ENCODE measurements at regions not wholly inside any gene's neighbourhood (a gene's known extent, or its start where the extent isn't known, plus 50 kb on each side); places are given as distances from the start of the nearest gene placed in this dataset.

DNA sequence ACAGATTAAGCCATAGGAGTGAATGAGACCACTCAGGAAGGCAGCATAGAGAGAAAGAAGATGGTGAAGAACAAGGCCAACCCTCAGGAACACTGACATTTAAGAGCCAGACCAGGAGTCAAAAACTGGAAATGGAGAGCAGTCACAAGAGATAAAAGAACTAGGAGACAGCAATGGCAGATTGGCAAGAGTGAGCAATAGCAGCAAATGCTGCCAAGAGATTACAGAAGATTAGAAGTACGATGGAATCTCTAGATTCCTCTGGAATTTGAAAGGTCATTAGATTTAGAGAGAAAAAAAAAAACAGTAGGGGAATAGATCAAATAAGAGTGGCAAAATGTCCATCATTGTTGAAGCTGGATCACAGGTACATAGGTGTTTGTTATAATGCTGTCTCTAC is 73.4 kb upstream of the SLC44A1 start:
- 77 to 80% methylated on average over 1 of the region's 1 CpG for WGBS, 2 experiments (ENCODE audit: insufficient coverage in 1 of 2, insufficient read length in 1 of 2)
- TF ChIP-seq, protein P1, sequence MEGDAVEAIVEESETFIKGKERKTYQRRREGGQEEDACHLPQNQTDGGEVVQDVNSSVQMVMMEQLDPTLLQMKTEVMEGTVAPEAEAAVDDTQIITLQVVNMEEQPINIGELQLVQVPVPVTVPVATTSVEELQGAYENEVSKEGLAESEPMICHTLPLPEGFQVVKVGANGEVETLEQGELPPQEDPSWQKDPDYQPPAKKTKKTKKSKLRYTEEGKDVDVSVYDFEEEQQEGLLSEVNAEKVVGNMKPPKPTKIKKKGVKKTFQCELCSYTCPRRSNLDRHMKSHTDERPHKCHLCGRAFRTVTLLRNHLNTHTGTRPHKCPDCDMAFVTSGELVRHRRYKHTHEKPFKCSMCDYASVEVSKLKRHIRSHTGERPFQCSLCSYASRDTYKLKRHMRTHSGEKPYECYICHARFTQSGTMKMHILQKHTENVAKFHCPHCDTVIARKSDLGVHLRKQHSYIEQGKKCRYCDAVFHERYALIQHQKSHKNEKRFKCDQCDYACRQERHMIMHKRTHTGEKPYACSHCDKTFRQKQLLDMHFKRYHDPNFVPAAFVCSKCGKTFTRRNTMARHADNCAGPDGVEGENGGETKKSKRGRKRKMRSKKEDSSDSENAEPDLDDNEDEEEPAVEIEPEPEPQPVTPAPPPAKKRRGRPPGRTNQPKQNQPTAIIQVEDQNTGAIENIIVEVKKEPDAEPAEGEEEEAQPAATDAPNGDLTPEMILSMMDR (conservative IDR thresholded peaks at IDR 0.05) = no peak

DNA sequence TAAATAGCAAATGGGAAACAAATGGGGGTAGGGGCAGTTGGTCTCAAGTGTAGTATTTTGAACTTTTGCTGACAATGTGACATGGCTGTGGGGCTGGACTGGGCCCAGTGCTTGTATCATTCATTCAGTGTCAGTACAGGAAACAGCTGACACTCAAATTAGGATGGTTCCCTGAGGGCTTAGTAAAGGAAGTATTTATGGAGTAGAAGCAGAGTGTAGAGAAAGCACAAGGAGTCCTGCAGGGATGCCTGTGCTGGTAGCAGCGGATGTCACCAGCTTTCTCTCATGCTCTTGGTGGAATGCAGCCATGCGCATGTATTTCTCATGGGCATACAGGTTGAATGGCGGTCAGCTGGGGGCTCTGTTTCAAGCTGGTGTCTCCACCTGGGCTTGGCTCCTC is 72.9 kb upstream of the SLC44A1 start:
- H3K4me3 ChIP-seq (ENCODE audit: low read length) = no peak overlapping the region
- H3K4me1 Mint-ChIP-seq = peaks cover 28% of the 10 kb centered on the region
- H3K36me3 ChIP-seq (ENCODE audit: control insufficient read depth, insufficient read depth, low read length) = no peaks in the 10 kb centered on the region
- H3K27ac Mint-ChIP-seq = no peak overlapping the region
- peaks cover 9% of the 10 kb centered on the region for H3K4me1 ChIP-seq (ENCODE audit: control insufficient read depth, insufficient read depth, low read length)
- no peak overlapping the region for H3K27ac ChIP-seq (ENCODE audit: low read depth, low read length)
- H3K9me3 ChIP-seq (ENCODE audit: control insufficient read depth, low read length) = no peaks in the 10 kb centered on the region
- H3K36me3 Mint-ChIP-seq (ENCODE audit: low read depth) = no peaks in the 10 kb centered on the region
- no peak overlapping the region for H3K4me3 Mint-ChIP-seq
- H3K27me3 Mint-ChIP-seq (ENCODE audit: insufficient read depth) = no peaks in the 10 kb centered on the region
- no peaks in the 10 kb centered on the region for H3K27me3 ChIP-seq (ENCODE audit: control insufficient read depth, insufficient read depth, low read length, poor library complexity, severe bottlenecking)
- no peak for DNase-seq
- TF ChIP-seq, protein P1 (conservative IDR thresholded peaks at IDR 0.05) = no peak
- 64 to 67% methylated on average over 3 of the region's 3 CpGs for WGBS, 2 experiments (ENCODE audit: insufficient coverage in 1 of 2, insufficient read length in 1 of 2)
- no peaks in the 10 kb centered on the region for H3K9me3 Mint-ChIP-seq
- H3K9ac ChIP-seq (ENCODE audit: extremely low read depth, low read length, poor library complexity, severe bottlenecking) = no peak overlapping the region

More for the DNA sequence above, 73.4 kb upstream of the SLC44A1 start:
- peaks cover 28% of the 10 kb centered on the region for H3K4me1 Mint-ChIP-seq
- H3K9me3 Mint-ChIP-seq = no peaks in the 10 kb centered on the region
- H3K4me3 Mint-ChIP-seq = no peak overlapping the region
- Histone ChIP-seq H3K9ac (ENCODE audit: extremely low read depth, low read length, poor library complexity, severe bottlenecking) (no peak overlapping the region), H3K36me3 (ENCODE audit: control insufficient read depth, insufficient read depth, low read length) (no peaks in the 10 kb centered on the region), H3K4me1 (ENCODE audit: control insufficient read depth, insufficient read depth, low read length) (peaks cover 9% of the 10 kb centered on the region), H3K9me3 (ENCODE audit: control insufficient read depth, low read length) (no peaks in the 10 kb centered on the region), H3K27ac (ENCODE audit: low read depth, low read length) (no peak overlapping the region), H3K27me3 (ENCODE audit: control insufficient read depth, insufficient read depth, low read length, poor library complexity, severe bottlenecking) (no peaks in the 10 kb centered on the region), H3K4me3 (ENCODE audit: low read length) (no peak overlapping the region)
- no peak for DNase-seq
- no peak overlapping the region for H3K27ac Mint-ChIP-seq
- H3K36me3 Mint-ChIP-seq (ENCODE audit: low read depth) = no peaks in the 10 kb centered on the region
- H3K27me3 Mint-ChIP-seq (ENCODE audit: insufficient read depth) = no peaks in the 10 kb centered on the region

DNA sequence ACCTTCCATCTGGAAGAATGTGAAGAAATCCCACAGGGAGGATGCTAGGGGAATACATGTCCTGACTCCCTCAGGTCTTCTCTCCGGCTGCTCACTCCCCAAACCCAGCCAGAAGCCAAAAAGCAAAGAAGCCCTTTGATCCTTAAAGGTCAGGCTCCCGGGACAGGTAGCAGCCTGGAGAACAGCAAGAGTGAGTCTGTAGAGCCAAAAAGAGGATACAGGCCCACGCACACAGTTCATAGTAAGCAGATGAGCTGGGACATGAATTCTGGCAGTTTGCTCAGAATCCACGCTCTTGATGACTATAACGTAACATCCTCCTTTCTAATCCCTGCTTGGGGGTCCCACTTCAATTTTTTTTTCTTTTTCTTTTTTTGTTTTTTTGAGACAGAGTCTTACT is 72.0 kb upstream of the SLC44A1 start:
- Mint-ChIP-seq H3K27ac (no peak overlapping the region), H3K9me3 (no peaks in the 10 kb centered on the region), H3K36me3 (ENCODE audit: low read depth) (no peaks in the 10 kb centered on the region), H3K4me3 (no peak overlapping the region), H3K27me3 (ENCODE audit: insufficient read depth) (no peaks in the 10 kb centered on the region), H3K4me1 (peaks cover 28% of the 10 kb centered on the region)
- TF ChIP-seq, protein P1 (conservative IDR thresholded peaks at IDR 0.05) = no peak
- Histone ChIP-seq H3K27ac (ENCODE audit: low read depth, low read length) (no peak overlapping the region), H3K4me1 (ENCODE audit: control insufficient read depth, insufficient read depth, low read length) (peaks cover 9% of the 10 kb centered on the region), H3K9me3 (ENCODE audit: control insufficient read depth, low read length) (no peaks in the 10 kb centered on the region), H3K9ac (ENCODE audit: extremely low read depth, low read length, poor library complexity, severe bottlenecking) (no peak overlapping the region), H3K27me3 (ENCODE audit: control insufficient read depth, insufficient read depth, low read length, poor library complexity, severe bottlenecking) (no peaks in the 10 kb centered on the region), H3K4me3 (ENCODE audit: low read length) (no peak overlapping the region), H3K36me3 (ENCODE audit: control insufficient read depth, insufficient read depth, low read length) (no peaks in the 10 kb centered on the region)
- DNase-seq = no peak
- 73 to 95% methylated on average over 4 to 5 of the region's 5 CpGs for WGBS, 2 experiments (ENCODE audit: insufficient coverage in 1 of 2, insufficient read length in 1 of 2)

Measured in endodermal cell (in vitro differentiated cells).